ENCODE measurements at regions not wholly inside any gene's neighbourhood (a gene's known extent, or its start where the extent isn't known, plus 50 kb on each side); places are given as distances from the start of the nearest gene placed in this dataset.

- Mint-ChIP-seq H3K4me1 (peaks cover 22% of the 10 kb centered on the region), H3K4me3 (no peak overlapping the region), H3K27ac (no peak overlapping the region), H3K36me3 (peaks cover 11% of the 10 kb centered on the region), H3K27me3 (ENCODE audit: low read depth) (no peaks in the 10 kb centered on the region), H3K9me3 (peaks cover 34% of the 10 kb centered on the region)
- ATAC-seq: no peak
- TF ChIP-seq JUN (CRISPR knock-in tag; IDR thresholded peaks at IDR 0.05) (no peak), PRRX2 (CRISPR knock-in tag; IDR thresholded peaks at IDR 0.05) (no peak), ZNF396 (CRISPR knock-in tag; IDR thresholded peaks at IDR 0.05; ENCODE audit: borderline replicate concordance) (no peak), GABPB1 (CRISPR knock-in tag; IDR thresholded peaks at IDR 0.05) (no peak), CREM (CRISPR knock-in tag; IDR thresholded peaks at IDR 0.05) (no peak), FOXP4 (CRISPR knock-in tag; IDR thresholded peaks at IDR 0.05) (no peak), ZNF138 (CRISPR knock-in tag; conservative IDR thresholded peaks at IDR 0.05) (no peak), RORB (CRISPR knock-in tag; IDR thresholded peaks at IDR 0.05) (no peak), KAT7 (CRISPR knock-in tag; IDR thresholded peaks at IDR 0.05; ENCODE audit: borderline replicate concordance) (no peak), GRHL2 (CRISPR knock-in tag; IDR thresholded peaks at IDR 0.05; ENCODE audit: insufficient replicate concordance, severe bottlenecking) (no peak), MXD4 (CRISPR knock-in tag; IDR thresholded peaks at IDR 0.05; ENCODE audit: borderline replicate concordance) (no peak), STAT6 (CRISPR knock-in tag; conservative IDR thresholded peaks at IDR 0.05; ENCODE audit: low read depth) (no peak), ZNF671 (CRISPR knock-in tag; IDR thresholded peaks at IDR 0.05) (no peak), ZMAT4 (CRISPR knock-in tag; IDR thresholded peaks at IDR 0.05) (no peak)
- TF ChIP-seq, protein P1, sequence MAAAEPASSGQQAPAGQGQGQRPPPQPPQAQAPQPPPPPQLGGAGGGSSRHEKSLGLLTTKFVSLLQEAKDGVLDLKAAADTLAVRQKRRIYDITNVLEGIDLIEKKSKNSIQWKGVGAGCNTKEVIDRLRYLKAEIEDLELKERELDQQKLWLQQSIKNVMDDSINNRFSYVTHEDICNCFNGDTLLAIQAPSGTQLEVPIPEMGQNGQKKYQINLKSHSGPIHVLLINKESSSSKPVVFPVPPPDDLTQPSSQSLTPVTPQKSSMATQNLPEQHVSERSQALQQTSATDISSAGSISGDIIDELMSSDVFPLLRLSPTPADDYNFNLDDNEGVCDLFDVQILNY (CRISPR knock-in tag; IDR thresholded peaks at IDR 0.05): no peak
- TF ChIP-seq, protein P2, sequence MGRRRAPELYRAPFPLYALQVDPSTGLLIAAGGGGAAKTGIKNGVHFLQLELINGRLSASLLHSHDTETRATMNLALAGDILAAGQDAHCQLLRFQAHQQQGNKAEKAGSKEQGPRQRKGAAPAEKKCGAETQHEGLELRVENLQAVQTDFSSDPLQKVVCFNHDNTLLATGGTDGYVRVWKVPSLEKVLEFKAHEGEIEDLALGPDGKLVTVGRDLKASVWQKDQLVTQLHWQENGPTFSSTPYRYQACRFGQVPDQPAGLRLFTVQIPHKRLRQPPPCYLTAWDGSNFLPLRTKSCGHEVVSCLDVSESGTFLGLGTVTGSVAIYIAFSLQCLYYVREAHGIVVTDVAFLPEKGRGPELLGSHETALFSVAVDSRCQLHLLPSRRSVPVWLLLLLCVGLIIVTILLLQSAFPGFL (CRISPR knock-in tag; IDR thresholded peaks at IDR 0.05; ENCODE audit: borderline replicate concordance): no peak
- ChIA-PET CTCF (no interaction called here), POLR2A (no interaction called here)
- no peak for DNase-seq (ENCODE audit: low spot score)
These were observed 159.1 kb downstream of the TMEM26 start for GRCh38 chr10:61294131-61294530.

DNA sequence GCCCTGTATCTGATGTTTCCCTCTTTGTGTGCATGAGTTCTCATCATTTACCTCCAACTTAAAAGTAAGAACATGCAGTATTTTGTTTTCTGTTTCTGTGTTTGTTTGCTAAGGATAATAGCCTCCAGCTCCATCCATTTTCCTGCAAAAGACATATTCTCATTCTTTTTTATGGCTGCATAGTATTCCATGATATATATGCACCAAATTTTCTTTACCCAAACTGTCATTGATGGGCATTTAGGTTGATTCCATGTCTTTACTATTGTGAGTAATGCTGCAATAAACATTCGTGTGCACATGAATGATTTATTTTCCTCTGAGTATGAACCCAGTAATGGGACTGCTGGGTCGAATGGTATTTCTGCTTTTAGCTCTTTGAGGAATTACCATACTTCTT, 163.4 kb downstream of the TMEM26 start:
- Mint-ChIP-seq H3K27me3 (ENCODE audit: low read depth) (no peaks in the 10 kb centered on the region), H3K4me1 (peaks cover 22% of the 10 kb centered on the region), H3K4me3 (no peak overlapping the region), H3K36me3 (no peaks in the 10 kb centered on the region), H3K9me3 (peaks cover 13% of the 10 kb centered on the region), H3K27ac (no peak overlapping the region)
- ChIA-PET CTCF (no interaction called here), POLR2A (no interaction called here)
- DNase-seq (ENCODE audit: low spot score) (no peak), ATAC-seq (no peak)
- TF ChIP-seq, protein P3, sequence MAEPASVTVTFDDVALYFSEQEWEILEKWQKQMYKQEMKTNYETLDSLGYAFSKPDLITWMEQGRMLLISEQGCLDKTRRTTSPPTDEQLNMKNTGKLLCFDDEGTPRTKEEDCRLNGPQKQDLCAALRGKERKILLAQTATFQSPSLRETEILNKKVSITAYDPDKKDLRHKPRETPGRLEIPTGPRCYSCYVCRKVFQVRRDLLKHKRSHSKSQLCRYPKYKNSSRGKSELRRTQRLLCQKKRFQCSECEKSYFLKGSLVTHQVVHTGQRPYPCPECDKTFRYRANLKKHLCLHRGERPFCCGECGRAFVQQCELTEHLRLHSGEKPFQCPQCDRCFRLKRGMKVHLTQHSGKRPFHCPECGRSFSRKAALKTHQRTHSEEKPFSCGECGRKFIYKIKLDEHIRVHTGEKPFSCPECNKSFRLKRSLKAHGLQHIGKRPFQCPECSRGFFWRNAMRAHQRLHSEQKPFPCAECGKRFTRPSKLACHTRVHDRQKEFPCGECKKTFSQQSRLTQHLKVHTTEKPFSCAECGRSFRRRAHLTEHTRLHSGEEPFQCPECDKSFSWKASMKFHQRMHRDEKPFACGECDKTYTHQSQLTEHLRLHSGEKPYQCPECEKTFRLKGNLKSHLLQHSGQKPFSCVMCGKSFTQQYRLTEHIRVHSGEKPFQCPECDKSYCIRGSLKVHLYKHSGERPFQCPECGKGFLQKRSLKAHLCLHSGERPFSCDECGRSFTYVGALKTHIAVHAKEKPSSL (CRISPR knock-in tag; conservative IDR thresholded peaks at IDR 0.05): no peak
- no peak for TF ChIP-seq ZNF219 (CRISPR knock-in tag; IDR thresholded peaks at IDR 0.05; ENCODE audit: borderline replicate concordance)
- TF ChIP-seq, protein P4, sequence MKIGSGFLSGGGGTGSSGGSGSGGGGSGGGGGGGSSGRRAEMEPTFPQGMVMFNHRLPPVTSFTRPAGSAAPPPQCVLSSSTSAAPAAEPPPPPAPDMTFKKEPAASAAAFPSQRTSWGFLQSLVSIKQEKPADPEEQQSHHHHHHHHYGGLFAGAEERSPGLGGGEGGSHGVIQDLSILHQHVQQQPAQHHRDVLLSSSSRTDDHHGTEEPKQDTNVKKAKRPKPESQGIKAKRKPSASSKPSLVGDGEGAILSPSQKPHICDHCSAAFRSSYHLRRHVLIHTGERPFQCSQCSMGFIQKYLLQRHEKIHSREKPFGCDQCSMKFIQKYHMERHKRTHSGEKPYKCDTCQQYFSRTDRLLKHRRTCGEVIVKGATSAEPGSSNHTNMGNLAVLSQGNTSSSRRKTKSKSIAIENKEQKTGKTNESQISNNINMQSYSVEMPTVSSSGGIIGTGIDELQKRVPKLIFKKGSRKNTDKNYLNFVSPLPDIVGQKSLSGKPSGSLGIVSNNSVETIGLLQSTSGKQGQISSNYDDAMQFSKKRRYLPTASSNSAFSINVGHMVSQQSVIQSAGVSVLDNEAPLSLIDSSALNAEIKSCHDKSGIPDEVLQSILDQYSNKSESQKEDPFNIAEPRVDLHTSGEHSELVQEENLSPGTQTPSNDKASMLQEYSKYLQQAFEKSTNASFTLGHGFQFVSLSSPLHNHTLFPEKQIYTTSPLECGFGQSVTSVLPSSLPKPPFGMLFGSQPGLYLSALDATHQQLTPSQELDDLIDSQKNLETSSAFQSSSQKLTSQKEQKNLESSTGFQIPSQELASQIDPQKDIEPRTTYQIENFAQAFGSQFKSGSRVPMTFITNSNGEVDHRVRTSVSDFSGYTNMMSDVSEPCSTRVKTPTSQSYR (CRISPR knock-in tag; IDR thresholded peaks at IDR 0.05): no peak
- no peak for TF ChIP-seq CREB1 (CRISPR knock-in tag; IDR thresholded peaks at IDR 0.05)
- TF ChIP-seq ZBTB21 (CRISPR knock-in tag; IDR thresholded peaks at IDR 0.05; ENCODE audit: borderline replicate concordance): no peak
- no peak for TF ChIP-seq JUN (CRISPR knock-in tag; IDR thresholded peaks at IDR 0.05)
- TF ChIP-seq ATF6 (CRISPR knock-in tag; IDR thresholded peaks at IDR 0.05): no peak
